GM18873 (cell line): ENCODE measurements at regions not wholly inside any gene's neighbourhood (a gene's known extent, or its start where the extent isn't known, plus 50 kb on each side); places are given as distances from the start of the nearest gene placed in this dataset.

ENCODE experiments used
- ATAC-seq: cut with Tn5 transposase; IDR thresholded peaks from one replicate; pipeline ENCODE4 v1.9.1; 2021; ENCODE audit warnings: mild to moderate bottlenecking, moderate library complexity, moderate number of reproducible peaks; ENCODE audit not compliant: unreplicated experiment, low FRiP score

DNA sequence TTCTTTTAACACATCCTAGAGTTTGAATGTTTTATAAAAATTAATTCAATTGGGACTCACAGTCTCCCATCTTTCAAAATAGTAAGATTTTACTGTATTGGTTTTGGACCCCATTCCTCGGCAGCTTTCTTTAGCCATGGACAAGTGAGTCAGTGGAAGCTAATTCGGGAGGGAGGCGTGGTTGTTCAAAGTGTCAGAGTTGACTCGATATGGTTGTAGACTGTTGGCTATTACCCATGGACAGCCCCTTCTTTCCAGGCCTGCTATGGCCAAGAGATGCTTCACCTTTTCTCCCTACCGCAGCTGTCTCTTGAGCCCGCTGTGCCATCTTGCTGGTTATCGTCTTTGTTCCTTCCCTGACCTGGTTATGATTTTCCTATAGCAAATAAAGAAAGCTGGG is 243.0 kb downstream of the CD83 start:
- no peak for ATAC-seq

DNA sequence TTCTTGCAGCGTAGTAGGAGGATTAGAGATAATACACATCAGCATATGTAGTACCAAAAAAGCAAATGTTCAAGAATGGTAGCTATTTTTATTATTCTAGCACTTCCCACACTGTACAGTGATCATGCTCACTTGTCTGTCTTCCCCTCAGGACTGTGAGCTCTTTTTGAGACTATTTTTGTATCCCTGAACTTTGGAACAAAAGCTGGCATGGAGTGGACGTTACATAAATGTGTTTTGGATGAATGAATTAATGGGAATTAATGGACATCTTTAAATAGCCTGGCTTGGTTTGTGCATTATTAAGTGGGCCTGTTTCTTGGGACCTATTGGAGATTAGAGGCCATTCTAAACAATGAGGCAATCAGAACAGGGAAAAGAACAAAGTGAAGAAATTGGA is 243.7 kb downstream of the CD83 start:
- no peak for ATAC-seq

DNA sequence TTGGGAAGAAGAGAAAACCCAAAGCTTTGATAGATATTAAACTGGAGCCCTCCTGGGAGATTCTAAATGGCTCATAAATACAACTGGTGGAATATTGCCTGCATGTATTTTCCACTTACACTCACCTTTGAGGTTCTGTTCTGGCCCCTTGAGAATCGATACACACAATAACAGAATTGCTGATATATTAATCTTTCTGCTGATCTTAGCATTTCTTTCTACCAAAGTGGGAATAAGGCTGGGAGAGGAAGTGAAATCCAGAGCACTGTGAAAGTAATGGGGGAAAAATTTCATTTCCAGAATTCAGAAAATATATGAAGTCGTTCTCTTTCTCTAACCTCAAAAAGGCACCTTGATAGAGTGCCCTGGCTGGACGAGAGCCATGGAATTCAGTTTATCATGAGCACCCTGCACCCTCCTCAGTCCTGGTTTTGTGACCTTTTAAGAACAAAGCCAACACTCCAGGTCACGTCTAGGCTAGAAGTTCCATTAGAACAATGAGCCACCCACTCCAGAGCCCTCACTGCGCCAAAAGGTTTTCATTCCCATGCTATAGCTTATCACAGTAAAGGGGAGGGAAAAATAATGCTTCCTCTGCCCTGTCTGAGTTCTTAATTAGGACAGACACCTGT is 244.5 kb downstream of the CD83 start:
- ATAC-seq = no peak

DNA sequence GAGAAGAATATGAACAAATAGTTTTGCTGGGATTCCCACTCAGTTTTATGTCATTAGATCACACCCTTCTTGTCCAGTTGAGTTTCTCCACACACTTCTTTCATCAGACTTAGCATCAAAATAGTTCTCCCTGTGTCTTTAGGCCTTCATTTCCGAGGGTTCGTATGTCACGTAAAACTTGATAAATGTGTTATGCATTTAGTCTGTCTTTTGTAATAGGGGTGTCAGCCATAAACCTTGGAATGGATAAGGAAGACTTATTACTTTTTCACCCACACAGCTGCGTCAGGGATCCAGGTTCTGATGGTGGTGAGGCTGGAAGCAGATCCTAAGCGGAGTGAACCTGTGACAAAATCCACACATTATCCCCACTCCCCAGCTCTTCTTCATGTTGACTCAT is 246.8 kb downstream of the CD83 start:
- ATAC-seq = no peak

DNA sequence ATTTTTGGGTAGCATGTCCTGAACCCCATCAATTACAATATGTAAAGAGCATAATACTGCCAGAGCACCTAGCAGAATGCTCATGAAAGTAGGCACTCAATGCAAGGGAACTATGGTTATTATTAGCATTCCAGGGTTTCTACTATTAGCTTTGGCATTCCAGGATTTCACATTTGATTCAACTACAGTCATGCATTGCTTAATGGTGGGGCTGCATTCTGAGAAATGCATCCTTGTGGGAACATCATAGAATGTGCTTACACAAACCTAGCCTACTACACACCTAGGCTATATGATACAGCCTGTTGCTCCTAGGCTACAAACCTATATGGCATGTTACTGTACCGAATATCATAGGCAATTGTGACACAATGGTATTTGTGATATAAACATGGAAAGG is 247.8 kb downstream of the CD83 start:
- ATAC-seq = no peak

DNA sequence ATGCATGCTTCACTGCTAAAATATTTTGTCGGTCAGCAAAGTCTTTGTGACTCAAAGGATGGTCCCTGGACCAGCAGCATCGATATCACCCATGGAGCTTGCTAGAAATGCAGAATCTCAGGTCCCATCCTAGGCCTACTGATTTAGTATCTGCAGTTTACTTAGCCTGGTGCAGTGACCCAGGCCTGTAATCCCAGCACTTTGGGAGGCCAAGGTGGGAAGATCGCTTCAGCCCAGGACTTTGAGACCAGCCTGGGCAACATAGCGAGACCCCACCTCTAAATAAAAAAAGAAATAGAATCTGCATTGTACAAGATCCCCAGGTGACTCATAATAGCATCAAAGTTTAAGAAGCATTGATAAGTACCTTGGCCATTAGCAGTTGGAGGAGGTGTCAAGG is 248.7 kb downstream of the CD83 start:
- ATAC-seq = no peak

DNA sequence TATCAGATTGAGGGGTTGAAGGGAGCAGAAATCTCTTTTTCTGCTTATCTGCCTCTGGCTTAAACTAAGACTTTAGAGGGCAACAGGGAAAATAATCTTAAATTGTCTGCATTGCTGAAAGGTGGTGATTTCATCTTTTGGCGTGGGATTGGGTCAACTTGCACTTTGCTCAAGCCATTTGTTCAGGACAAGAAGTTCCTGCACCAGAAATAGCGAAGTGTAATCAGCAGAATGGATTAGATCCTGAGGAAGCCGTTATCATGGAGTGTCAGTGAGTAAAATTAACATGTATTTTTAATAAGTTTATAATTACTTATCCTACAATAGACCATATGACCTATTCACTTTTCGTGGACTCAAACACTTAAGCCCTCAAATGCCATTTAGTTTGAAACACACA is 249.3 kb downstream of the CD83 start:
- ATAC-seq = no peak

DNA sequence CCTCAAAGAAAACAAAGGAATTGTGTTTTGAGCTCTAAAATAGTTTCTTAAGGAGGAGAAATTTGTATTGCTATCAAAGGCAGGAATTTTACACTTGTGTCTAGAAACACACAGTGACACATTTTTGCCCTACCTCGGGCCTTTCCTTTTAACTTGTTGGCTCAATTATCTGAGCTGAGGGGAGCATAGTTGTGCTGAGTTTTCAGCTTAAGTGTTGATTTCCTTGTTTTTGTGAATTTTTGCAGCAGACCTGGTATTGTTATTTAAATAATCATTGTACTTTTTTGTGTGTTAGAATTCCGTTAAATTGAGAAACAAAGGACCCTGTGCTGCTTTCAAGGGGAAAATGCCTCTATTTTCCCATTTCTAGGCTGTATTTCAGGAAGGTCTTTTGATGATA is 249.7 kb downstream of the CD83 start:
- ATAC-seq = no peak

DNA sequence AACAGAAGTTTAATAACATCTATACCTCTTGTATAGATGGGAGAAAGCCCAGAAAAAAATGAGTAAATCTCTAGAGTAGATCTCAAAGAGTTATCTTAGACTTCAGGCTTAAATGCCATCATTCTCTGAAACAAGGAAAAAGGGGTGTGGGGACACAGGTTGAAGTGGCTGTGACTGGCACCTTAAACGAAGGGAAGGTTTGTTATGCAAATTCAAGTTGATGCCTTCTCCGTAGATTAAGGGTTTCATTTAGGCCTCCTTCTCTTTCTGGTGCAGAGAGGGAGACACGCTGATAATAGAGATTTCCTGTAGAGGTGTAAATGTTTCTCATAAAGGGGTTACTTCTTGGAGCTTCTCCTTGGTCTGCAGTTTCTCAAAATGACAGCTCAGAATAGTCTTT is 252.1 kb downstream of the CD83 start:
- no peak for ATAC-seq

DNA sequence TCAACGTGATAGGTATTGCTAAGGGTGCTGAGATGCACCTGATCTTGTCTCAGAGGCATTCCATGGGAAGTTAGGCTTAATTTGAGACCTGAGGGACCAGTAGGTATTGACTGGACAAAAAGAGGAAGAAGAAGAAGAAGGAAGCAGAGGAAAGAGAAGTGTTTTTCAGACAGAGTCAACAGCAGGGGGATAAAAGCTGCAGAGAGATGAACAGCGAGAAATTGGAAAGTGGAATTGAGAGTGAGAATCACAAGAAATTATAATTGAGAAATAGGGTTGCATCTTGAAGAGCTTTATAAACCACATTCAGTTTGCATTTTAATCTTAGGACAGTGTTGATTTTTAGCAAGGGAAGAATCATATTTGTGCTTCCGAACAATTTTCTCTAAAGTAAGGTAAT is 254.0 kb downstream of the CD83 start:
- ATAC-seq = no peak

DNA sequence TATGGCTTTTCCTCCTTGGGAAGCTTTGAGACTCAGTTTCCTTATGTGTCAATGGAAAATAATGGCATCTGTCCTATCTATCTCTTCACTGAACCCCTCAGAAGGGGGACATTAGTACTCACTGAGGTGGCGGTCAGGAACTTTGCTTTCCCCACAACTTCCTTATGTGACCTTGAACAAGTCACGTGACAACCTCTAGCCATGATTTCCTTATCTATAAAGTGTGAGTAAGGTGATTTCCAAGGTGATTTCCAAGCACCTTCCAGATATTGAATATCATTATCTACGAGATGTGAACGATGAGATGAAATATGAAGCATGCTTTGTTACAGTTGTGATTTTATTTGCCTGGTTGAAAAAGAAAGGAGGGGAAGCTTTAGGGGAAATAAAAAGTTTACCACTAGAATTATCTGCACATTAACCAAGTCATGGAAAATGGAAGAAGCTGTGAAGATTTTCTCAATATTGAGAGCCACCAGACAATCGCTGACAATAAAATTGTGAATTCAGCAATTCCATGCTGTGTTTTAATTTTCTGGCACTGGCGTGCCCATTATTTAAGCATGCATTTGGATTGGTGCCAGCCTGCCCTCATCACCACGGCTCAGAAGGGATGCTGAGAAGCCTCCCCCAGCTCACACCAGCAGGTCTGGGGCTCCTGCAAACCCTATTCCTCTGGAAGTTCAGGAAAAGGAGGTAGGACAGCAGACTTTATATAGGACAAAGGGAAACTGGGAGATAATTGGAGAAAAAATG is 255.3 kb downstream of the CD83 start:
- no peak for ATAC-seq

DNA sequence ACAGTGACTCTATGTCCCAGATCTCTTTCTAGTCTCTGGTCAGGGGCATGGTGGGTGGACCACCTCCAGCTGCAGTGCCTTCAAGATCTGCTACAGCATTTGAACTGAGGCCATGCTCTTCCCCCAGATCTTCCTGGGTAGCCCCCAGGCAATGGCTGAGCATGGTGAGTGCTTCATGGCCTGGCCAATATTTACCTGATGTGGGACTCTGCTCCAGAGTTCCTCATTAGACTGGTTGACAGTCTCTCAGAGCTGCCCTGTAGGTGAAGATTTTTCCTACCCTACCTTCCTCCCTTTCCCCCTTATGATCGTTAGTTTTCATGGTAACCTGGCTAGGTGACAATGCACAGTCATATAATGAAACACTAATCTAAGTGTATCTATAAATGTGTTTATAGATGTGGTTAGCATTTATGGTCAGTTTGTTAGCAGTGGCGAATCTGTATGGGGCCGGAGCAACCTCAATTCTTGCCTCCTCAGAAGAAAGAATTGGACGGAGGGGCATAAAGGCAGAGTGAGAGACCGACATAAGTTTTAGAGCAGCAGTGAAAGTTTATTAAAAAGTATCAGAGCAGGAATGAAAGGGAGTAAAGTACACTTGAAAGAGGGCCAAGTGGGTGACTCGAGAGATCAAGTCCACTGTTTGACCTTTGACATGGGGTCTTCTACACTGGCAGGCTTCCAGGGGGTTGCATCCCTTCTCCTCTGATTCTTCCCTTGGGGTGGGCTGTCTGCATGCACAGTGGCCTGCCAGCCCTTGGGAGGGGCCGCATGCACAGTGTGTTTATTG is 256.3 kb downstream of the CD83 start:
- ATAC-seq = no peak

DNA sequence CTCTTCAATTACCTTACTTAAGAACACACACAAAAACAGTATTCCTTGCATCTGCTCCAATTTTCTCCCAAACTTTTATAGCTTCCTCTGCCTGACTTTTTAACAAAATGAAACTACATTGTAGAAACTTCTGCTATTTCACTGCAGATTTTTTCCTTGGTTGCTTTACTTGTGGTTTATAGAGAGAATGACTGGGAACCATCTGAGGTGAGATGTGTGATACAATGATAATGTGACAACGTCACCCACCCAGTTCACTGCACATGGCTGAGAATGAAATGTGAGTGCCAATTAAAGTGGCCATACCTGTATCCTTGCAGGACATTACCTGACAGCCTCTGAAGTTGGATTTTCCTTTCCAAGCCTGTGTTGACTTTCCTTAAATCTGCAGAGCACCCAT is 258.4 kb downstream of the CD83 start:
- no peak for ATAC-seq

DNA sequence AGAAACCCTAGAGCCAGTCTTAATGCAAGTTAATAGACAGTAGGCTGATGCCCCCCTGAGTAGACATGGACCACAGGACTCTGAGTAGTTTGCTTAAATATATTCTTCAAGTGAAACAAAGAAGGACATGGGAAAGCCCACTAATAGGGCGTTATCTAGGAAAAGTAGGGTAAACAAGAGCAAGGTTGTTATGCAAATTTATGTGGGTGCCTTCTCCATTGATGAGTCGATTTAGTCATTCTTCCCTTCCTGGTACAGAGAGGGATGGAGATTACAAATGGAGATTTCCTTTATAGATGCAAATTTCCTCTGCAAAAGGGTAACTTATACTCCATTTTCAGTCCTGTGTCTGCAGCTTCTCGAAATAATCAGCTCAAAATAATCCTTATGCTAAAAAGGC is 262.0 kb downstream of the CD83 start:
- ATAC-seq = no peak

DNA sequence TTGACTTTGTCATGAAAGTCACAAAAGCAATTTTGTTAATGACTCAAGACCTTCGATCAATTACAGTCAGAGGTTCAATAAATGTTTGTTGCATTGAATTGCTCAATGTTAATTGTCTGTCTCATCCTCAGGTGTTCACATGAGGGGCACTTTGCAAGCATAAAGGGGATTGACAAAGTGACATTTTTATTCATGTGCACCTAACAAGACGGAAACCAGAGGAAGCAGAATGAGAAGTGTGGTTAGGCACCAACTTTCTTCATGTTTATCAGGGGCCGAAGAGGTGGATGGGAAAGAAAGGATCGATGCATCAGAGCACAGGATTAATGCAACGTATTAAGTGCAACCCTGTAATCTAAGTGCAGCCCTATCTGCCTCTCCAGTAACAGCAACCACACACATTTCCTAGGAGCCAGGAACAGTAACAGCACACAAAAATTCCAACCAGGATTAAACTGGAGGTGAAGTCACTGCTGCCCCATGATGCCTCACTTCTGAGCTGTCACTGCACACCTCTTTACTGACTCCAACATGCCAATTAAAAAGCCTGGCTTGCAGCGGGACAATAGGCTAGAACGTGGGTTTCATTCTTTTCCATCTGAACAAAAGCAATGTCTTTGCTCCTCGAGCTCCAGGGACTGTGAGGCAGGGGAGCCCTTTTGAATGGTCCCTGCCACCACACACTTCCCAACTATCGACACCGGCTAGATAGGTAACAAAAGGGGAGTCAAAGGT is 262.7 kb downstream of the CD83 start:
- no peak for ATAC-seq

DNA sequence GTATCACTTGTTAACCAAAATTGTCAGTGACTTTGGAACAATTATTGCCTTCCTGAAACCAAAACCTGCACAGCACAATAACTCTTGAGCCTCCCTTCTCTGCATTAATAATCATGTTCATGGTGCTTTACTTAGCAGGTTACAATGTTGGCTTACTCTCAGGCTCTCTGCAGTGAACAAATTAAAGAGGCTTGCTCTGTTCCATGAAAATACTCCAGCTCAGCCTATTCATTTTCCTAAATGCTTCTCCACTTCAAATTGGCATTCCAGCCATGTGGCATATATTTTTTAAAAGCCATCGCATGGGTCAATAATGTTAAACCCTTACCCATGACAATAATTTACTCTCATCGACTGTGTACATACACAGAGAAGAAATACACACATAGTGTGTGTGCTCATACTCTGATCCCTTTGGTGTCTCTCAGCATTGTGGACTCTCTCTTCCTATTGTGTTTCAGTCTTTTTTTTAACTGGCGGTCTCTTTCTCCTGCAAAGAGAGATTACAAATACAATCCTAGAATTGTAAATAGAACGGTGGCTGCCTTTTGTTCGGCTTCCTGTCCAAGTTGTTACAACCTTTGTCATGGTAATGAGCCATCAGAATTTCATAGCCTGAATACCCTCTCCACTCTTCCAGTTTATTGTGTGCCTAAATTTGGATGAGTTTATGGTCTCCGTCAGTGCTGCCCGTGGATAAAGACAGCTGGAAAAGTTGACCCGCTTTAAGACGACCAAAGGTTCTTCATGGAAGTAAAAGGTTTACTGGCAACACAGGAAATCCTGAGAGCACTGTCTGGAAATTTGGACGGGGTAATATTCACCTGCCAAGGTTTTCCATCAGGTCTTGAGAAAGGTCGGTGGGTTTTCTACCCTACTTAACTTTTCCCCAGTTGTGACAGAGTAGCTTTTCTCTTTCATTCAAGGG is 263.6 kb downstream of the CD83 start:
- no peak for ATAC-seq

DNA sequence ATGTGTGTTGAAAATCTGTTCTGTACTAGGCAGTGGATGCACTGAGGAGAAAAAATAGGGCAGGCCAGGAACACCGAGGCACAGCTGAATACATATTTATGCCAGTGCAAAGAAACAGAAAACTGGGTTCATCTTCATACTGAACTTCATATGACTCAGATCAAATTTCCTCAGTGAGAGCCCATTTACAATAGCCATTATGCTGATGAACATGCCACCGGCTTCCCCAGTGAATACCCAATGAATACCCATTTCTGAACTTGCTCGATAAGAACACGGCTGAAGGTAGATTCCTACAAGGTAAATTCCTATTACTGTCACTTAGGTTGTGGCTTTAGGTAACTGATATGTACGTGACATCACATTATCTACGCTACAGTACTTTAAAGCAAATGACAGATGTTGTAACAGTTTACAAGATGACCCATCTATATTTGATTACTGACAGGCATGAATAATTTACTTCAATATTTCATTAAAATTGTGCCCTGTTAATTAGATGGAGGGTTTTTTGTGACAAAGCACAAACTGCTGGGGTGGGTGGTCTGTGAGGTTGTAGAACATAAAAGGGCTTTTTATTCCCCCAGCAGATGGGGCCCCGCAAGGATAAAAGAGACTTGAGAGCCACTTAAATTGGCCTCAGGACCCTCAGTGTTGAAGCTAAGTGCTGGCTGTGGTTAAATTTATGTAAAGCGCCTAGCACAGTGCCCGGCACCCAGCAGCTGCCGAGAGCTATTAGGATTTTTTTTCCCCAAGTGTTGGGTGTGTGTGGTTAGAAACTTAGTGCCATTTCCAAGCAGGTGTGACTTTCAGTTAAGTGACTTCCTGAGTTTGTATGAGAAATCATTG is 264.5 kb downstream of the CD83 start:
- ATAC-seq = no peak

DNA sequence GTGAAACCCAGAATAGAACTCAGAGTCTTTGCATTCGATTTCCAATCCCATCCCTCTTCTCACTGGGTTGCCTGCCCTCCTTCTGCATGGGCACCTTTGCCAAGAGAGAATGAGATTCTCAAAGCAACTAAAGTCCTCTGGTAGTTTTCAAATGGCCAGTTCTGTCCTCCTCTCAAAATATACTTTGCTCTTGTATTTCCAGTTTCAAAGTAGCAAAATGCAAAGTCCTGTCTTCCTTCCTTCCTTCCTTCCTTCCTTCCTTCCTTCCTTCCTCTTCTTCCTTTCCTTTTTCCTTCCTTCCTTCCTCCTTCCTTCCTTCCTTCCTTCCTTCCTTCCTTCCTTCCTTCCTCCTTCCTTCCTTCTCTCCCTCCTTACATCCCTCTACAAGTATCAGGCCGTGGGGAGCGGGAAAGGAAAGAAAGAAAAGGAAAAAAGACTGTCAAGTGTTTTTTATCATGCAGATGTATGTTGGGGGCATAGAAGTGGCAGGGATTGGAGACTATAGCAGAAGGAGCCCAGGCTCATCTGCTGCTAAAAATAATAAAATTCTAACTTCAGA is 265.2 kb downstream of the CD83 start:
- no peak for ATAC-seq
